Neural crest cell (in vitro differentiated cells): ENCODE measurements at regions not wholly inside any gene's neighbourhood (a gene's known extent, or its start where the extent isn't known, plus 50 kb on each side); places are given as distances from the start of the nearest gene placed in this dataset.

Experiments used
- DNase-seq: peaks from one replicate; pipeline ENCODE4 v3.0.0; 2021; ENCODE audit warnings: low read depth, mixed read lengths, low spot score
- H3K27ac Mint-ChIP-seq: one replicate; pipeline ENCODE4 v1.8.0; 2021; ENCODE audit warnings: mild to moderate bottlenecking, mixed read lengths; ENCODE audit not compliant: unreplicated experiment
- H3K27me3 Mint-ChIP-seq: 2 replicates; pipeline ENCODE4 v1.8.0; 2021; ENCODE audit warnings: low read depth, mild to moderate bottlenecking, mixed read lengths
- H3K36me3 Mint-ChIP-seq: 2 replicates; pipeline ENCODE4 v1.8.0; 2021; ENCODE audit warnings: low read depth, mild to moderate bottlenecking, mixed read lengths
- H3K4me1 Mint-ChIP-seq: 2 replicates; pipeline ENCODE4 v1.8.0; 2021; ENCODE audit warnings: mixed read lengths
- H3K4me3 Mint-ChIP-seq: one replicate; pipeline ENCODE4 v1.8.0; 2021; ENCODE audit warnings: mild to moderate bottlenecking, mixed read lengths
- H3K9me3 Mint-ChIP-seq: 2 replicates; pipeline ENCODE4 v1.8.0; 2021; ENCODE audit warnings: mixed read lengths
- TF ChIP-seq, protein P1 (sequence below): fragments of 200-600 bp; sonication (generic); conservative IDR thresholded peaks from 2 replicates; pipeline ENCODE4 v1.5.0; 2021; ENCODE audit warnings: antibody characterized with exemption, mild to moderate bottlenecking

GRCh38 chr2:215847056-215847455 is 166.3 kb downstream of the MREG start:
- no peak overlapping the region for H3K27ac Mint-ChIP-seq
- DNase-seq, result no peak
- H3K9me3 Mint-ChIP-seq, result no peaks in the 10 kb centered on the region
- H3K36me3 Mint-ChIP-seq, result no peaks in the 10 kb centered on the region
- TF ChIP-seq, protein P1, sequence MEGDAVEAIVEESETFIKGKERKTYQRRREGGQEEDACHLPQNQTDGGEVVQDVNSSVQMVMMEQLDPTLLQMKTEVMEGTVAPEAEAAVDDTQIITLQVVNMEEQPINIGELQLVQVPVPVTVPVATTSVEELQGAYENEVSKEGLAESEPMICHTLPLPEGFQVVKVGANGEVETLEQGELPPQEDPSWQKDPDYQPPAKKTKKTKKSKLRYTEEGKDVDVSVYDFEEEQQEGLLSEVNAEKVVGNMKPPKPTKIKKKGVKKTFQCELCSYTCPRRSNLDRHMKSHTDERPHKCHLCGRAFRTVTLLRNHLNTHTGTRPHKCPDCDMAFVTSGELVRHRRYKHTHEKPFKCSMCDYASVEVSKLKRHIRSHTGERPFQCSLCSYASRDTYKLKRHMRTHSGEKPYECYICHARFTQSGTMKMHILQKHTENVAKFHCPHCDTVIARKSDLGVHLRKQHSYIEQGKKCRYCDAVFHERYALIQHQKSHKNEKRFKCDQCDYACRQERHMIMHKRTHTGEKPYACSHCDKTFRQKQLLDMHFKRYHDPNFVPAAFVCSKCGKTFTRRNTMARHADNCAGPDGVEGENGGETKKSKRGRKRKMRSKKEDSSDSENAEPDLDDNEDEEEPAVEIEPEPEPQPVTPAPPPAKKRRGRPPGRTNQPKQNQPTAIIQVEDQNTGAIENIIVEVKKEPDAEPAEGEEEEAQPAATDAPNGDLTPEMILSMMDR, result no peak
- H3K27me3 Mint-ChIP-seq, result no peaks in the 10 kb centered on the region
- H3K4me3 Mint-ChIP-seq, result no peak overlapping the region
- H3K4me1 Mint-ChIP-seq, result peaks cover 11% of the 10 kb centered on the region

DNA sequence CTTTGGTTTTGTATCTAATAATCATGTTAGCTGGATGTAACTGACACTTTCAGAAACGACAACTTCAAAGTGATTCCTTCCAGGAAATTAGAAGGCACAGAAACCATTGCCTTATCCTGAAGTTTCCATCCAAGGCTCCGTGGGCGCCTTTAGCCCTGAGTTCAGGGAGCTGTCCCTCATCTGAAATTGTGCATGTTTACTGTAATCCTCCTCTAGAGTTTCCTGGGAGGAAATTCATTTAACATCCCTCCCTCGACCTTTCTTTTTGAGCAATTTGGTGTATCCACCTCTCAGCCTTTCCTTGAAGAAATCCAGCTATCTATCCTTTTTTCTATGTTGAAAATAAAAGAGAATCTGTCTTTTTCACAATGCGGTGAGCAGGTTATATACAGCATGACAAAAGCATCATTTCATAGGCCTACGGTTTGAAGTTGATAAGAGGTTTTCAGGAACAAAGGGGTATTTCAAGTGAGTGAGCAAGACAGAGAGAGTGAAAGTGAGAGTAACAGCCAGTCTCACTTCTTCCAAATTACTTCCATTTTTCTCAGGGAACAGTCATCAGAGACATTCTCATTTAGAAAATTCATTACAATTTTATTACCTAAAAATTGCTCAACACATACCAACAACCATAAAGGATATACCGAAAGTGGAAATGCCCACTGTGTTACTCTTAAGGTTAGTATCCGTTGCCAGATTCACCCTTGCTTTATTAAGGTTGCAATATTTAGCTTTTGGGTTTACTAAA is 167.3 kb downstream of the MREG start:
- no peaks in the 10 kb centered on the region for H3K36me3 Mint-ChIP-seq
- H3K4me1 Mint-ChIP-seq, result peaks cover 11% of the 10 kb centered on the region
- H3K27ac Mint-ChIP-seq, result no peak overlapping the region
- TF ChIP-seq, protein P1, result no peak
- no peak for DNase-seq
- H3K4me3 Mint-ChIP-seq, result no peak overlapping the region
- H3K27me3 Mint-ChIP-seq, result no peaks in the 10 kb centered on the region
- H3K9me3 Mint-ChIP-seq, result no peaks in the 10 kb centered on the region

- H3K27ac Mint-ChIP-seq, result no peak overlapping the region
- no peak overlapping the region for H3K4me3 Mint-ChIP-seq
- TF ChIP-seq, protein P1, result no peak
- no peaks in the 10 kb centered on the region for H3K9me3 Mint-ChIP-seq
- no peak for DNase-seq
- H3K27me3 Mint-ChIP-seq, result no peaks in the 10 kb centered on the region
- H3K36me3 Mint-ChIP-seq, result no peaks in the 10 kb centered on the region
- H3K4me1 Mint-ChIP-seq, result peaks cover 18% of the 10 kb centered on the region
Observed at GRCh38 chr2:215843579-215843978, 169.8 kb downstream of the MREG start.

DNA sequence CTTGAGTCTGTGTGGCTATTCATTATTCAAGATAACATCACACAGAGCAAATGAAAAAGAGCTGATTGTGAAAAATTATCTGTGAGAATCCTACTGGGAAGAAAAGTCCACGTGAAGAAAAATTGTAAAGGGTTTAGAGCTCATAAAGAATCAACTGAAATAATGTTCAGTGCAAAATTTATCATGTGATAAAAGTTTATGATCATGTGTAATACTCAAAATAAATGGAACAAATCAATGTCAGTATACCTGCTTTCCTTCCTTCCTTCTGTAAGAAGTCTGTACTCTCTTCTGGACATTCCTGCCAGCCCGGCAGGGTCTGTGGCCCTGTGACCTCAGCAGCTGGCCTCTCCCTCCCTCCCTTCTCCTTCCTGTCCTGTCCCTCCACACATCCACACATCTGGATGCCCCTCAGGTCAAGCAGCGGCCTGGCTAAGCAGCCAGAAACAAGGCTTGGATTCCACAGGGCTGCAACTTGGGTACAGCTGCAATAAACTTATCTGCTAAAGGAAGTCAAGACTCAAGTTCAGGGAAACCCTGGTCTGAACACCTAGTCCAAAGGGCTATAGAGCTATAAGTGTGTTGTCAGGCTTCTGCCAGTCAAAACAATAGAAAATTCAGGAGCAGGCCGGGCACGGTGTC is 172.1 kb downstream of the MREG start:
- TF ChIP-seq, protein P1, result no peak
- Mint-ChIP-seq H3K9me3 (no peaks in the 10 kb centered on the region), H3K27me3 (no peaks in the 10 kb centered on the region), H3K4me1 (peaks cover 14% of the 10 kb centered on the region), H3K4me3 (no peak overlapping the region), H3K27ac (no peak overlapping the region), H3K36me3 (no peaks in the 10 kb centered on the region)
- peak; percentile 22 for DNase-seq

DNA sequence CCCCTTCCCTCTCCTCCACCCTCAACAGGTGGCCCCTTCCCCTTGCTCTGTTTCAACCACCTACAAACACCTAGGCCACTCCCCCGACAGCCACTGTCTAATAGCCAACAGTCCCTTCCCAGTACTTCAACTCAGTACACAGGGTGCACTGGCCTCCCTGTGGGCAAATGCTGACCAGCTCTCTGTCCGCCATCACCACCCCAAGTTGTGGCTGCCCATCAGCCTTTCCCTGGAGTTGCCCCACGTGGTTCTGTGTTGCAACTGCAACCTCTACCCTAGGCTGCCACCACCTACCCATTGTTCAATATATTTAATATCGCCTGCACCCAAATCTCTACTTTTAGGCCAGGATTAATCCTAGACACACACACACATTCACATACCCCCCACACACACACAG is 173.5 kb downstream of the MREG start:
- H3K4me3 Mint-ChIP-seq, result no peak overlapping the region
- peak overlapping the region; percentile 46 for H3K27ac Mint-ChIP-seq
- TF ChIP-seq, protein P1, result no peak
- H3K9me3 Mint-ChIP-seq, result no peaks in the 10 kb centered on the region
- no peak for DNase-seq
- H3K36me3 Mint-ChIP-seq, result no peaks in the 10 kb centered on the region
- H3K27me3 Mint-ChIP-seq, result no peaks in the 10 kb centered on the region
- H3K4me1 Mint-ChIP-seq, result peaks cover 18% of the 10 kb centered on the region
